Sigmoid colon (tissue), 6 donors: ENCODE measurements at regions not wholly inside any gene's neighbourhood (a gene's known extent, or its start where the extent isn't known, plus 50 kb on each side); places are given as distances from the start of the nearest gene placed in this dataset.

Experiments
- DNase-seq: peaks from one replicate; pipeline ENCODE4 v3.0.0-alpha.2; 2019
- H3K27ac ChIP-seq, 4 donors: fragments of 200-600 bp; sonication (generic); one replicate each; pipeline ENCODE4 v1.5.1; 2016 to 2019; ENCODE audit warnings: mild to moderate bottlenecking in 1 of 4
- H3K27me3 ChIP-seq, 3 donors: fragments of 200-600 bp; sonication (generic); one replicate each; pipeline ENCODE4 v1.5.1; 2019; ENCODE audit warnings: mild to moderate bottlenecking in 1 of 3
- H3K36me3 ChIP-seq, 4 donors: fragments of 200-600 bp; sonication (generic); one replicate each; pipeline ENCODE4 v1.5.1; 2016 to 2019
- H3K4me1 ChIP-seq, 4 donors: fragments of 200-600 bp; sonication (generic); one replicate each; pipeline ENCODE4 v1.5.1; 2017 to 2019
- H3K4me3 ChIP-seq, 4 donors: fragments of 200-600 bp; sonication (generic); one replicate each; pipeline ENCODE4 v1.5.1; 2017 to 2019; ENCODE audit warnings: mild to moderate bottlenecking in 2 of 4, moderate library complexity in 1 of 4
- H3K9me3 ChIP-seq, 4 donors: fragments of 200-600 bp in 3 of 4; sonication (generic) in 3 of 4; one replicate each; pipeline versions ENCODE4 v1.5.1 to v1.6.1; 2013 to 2019
- CTCF ChIP-seq, 4 experiments: fragments of 450-650 bp in 3 of 4; fragments of 200-600 bp in 1 of 4; IDR thresholded peaks; one replicate each; pipeline ENCODE4 v1.5.1; 2016 to 2019; ENCODE audit warnings: antibody characterized with exemption in 4 of 4, mild to moderate bottlenecking in 3 of 4, moderate library complexity in 2 of 4
- EP300 ChIP-seq, 4 donors: sonication (generic); formaldehyde crosslinking; IDR thresholded peaks; one replicate each; pipeline ENCODE4 v1.6.1; 2017; ENCODE audit warnings: antibody characterized with exemption in 4 of 4
- POLR2A ChIP-seq, 2 donors: fragments of 450-650 bp; IDR thresholded peaks; one replicate each; pipeline ENCODE4 v1.6.1; 2016; ENCODE audit warnings: antibody characterized with exemption in 2 of 2, mild to moderate bottlenecking in 2 of 2, moderate library complexity in 2 of 2
- POLR2AphosphoS5 ChIP-seq, 4 donors: sonication (generic); formaldehyde crosslinking; IDR thresholded peaks; one replicate each; pipeline ENCODE4 v1.6.1; 2017; ENCODE audit warnings: antibody characterized with exemption in 4 of 4
- WGBS, 2 donors: extraction: QIAGEN DNeasy Blood & Tissue Kit; methylation state at CpG; one replicate each; pipeline ENCODE4 v1.1.7; 2013; 5-methylcytosine and 5-hydroxymethylcytosine counted together
- intact Hi-C: fragments of 100-400 bp; cut with DNase I; formaldehyde crosslinking; loops from one replicate; pipeline ENCODE4 v1.15.1; 2023
- donor health status: healthy with polysubstance abuse.
- donor health status: healthy.

DNA sequence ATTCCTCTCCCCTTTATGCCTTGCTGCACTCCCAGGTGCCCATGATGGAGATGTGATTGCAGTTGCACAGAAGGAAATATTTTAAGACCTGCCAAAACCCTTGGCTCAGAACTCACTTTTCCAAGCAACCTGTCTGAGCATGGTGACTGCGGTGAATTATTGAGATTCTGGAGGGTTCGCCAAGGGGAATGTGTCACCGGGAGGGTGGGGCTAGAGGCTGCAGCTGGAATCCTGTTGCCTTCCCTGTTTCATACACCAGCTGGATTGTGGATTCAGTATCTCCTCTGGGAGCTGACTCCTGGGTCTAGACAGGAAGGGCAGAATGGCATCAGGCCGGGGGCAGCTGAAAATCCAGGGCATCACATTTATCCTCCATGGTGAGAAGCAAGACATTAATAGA is 527.2 kb downstream of the TMEM114 start:
- 87% methylated on average over 4 of the region's 4 CpGs for WGBS, 2 donors
- intact Hi-C loops, result no loop called here

GRCh38 chr16:8062677-8063076 is 527.6 kb downstream of the TMEM114 start:
- WGBS, 2 donors, result 79 to 82% methylated on average over 9 of the region's 9 CpGs
- Histone ChIP-seq H3K4me1 (no peaks in the 10 kb centered on the region), H3K27me3 (no peaks in the 10 kb centered on the region), H3K4me3 (no peak overlapping the region), H3K36me3 (no peaks in the 10 kb centered on the region), H3K27ac (no peak overlapping the region), H3K9me3 (peaks cover 0 to 7% (median 1%) of the 10 kb centered on the region in 4 donors)
- intact Hi-C loops, result no loop called here
- no peak for DNase-seq
- no peak for TF ChIP-seq EP300 (IDR thresholded peaks at IDR 0.05)
- TF ChIP-seq POLR2AphosphoS5 (IDR thresholded peaks at IDR 0.05), result no peak
- TF ChIP-seq POLR2A (IDR thresholded peaks at IDR 0.05), result no peak
- TF ChIP-seq CTCF (IDR thresholded peaks at IDR 0.05), result no peak

More for the DNA sequence above, 527.2 kb downstream of the TMEM114 start:
- H3K27ac ChIP-seq, result no peak overlapping the region
- DNase-seq, result no peak
- peaks cover 0 to 7% (median 1%) of the 10 kb centered on the region in 4 donors for H3K9me3 ChIP-seq
- H3K27me3 ChIP-seq, result no peaks in the 10 kb centered on the region
- H3K4me1 ChIP-seq, result no peaks in the 10 kb centered on the region
- no peaks in the 10 kb centered on the region for H3K36me3 ChIP-seq
- no peak for TF ChIP-seq POLR2AphosphoS5 (IDR thresholded peaks at IDR 0.05)
- TF ChIP-seq POLR2A (IDR thresholded peaks at IDR 0.05), result no peak
- TF ChIP-seq CTCF (IDR thresholded peaks at IDR 0.05), result no peak
- TF ChIP-seq EP300 (IDR thresholded peaks at IDR 0.05), result no peak
- H3K4me3 ChIP-seq, result no peak overlapping the region

DNA sequence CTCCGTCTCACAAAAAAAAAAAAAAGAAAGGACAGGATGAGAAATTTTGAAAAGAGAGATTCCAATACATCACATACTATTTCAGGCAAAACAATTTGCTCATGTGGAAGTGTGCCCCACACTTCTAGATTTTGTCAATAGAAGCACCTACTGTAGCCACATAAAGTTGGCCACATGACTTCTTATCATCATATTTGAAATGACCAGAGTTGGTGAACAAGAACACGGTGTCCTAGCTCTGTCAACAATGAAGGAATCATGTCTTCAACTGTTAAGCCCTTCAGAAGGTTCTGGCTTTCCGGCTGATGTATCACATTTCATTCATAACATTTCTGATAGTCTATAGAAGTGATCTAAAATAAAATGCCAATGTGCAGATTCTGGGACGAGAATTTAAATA is 534.5 kb downstream of the TMEM114 start:
- WGBS, 2 donors, result 76 to 83% methylated on average over 4 of the region's 4 CpGs
- Histone ChIP-seq H3K4me3 (no peak overlapping the region), H3K4me1 (no peaks in the 10 kb centered on the region), H3K27me3 (no peaks in the 10 kb centered on the region), H3K9me3 (no peaks in the 10 kb centered on the region), H3K27ac (no peak overlapping the region), H3K36me3 (no peaks in the 10 kb centered on the region)
- no peak for TF ChIP-seq POLR2AphosphoS5 (IDR thresholded peaks at IDR 0.05)
- TF ChIP-seq CTCF (IDR thresholded peaks at IDR 0.05), result no peak
- no peak for TF ChIP-seq EP300 (IDR thresholded peaks at IDR 0.05)
- no peak for TF ChIP-seq POLR2A (IDR thresholded peaks at IDR 0.05)
- intact Hi-C loops, result no loop called here
- DNase-seq, result no peak

- no peak overlapping the region for H3K27ac ChIP-seq
- peaks cover 0 to 3% (median 0%) of the 10 kb centered on the region in 3 donors for H3K27me3 ChIP-seq
- H3K4me3 ChIP-seq, result no peak overlapping the region
- 71 to 72% methylated on average over 4 of the region's 4 CpGs for WGBS, 2 donors
- no peaks in the 10 kb centered on the region for H3K9me3 ChIP-seq
- H3K36me3 ChIP-seq, result no peaks in the 10 kb centered on the region
- no peak for DNase-seq
- intact Hi-C loops, result no loop called here
- no peak for TF ChIP-seq POLR2AphosphoS5 (IDR thresholded peaks at IDR 0.05)
- no peak for TF ChIP-seq CTCF (IDR thresholded peaks at IDR 0.05)
- TF ChIP-seq EP300 (IDR thresholded peaks at IDR 0.05), result no peak
- no peak for TF ChIP-seq POLR2A (IDR thresholded peaks at IDR 0.05)
- no peaks in the 10 kb centered on the region for H3K4me1 ChIP-seq
These were observed 536.9 kb downstream of the TMEM114 start for GRCh38 chr16:8053437-8053836.

GRCh38 chr16:8048433-8048832 is 541.9 kb downstream of the TMEM114 start:
- intact Hi-C loops, result no loop called here
- no peak for TF ChIP-seq POLR2A (IDR thresholded peaks at IDR 0.05)
- no peak for TF ChIP-seq POLR2AphosphoS5 (IDR thresholded peaks at IDR 0.05)
- TF ChIP-seq CTCF (IDR thresholded peaks at IDR 0.05), result no peak
- no peak for TF ChIP-seq EP300 (IDR thresholded peaks at IDR 0.05)
- no peak overlapping the region for H3K4me3 ChIP-seq
- H3K27ac ChIP-seq, result no peak overlapping the region
- H3K36me3 ChIP-seq, result no peaks in the 10 kb centered on the region
- no peaks in the 10 kb centered on the region for H3K4me1 ChIP-seq
- 80% methylated on average over 4 of the region's 4 CpGs for WGBS, 2 donors
- peaks cover 0 to 3% (median 0%) of the 10 kb centered on the region in 3 donors for H3K27me3 ChIP-seq
- DNase-seq, result no peak
- H3K9me3 ChIP-seq, result peaks cover 0 to 3% (median 0%) of the 10 kb centered on the region in 4 donors
